GM21528 (cell line): ENCODE measurements at regions not wholly inside any gene's neighbourhood (a gene's known extent, or its start where the extent isn't known, plus 50 kb on each side); places are given as distances from the start of the nearest gene placed in this dataset.
"Not testable (repeated sequence)": the region's sequence is repeated elsewhere in the genome, so short reads cannot be mapped to it uniquely, and the experiment has no call there.

ENCODE experiments used
- ATAC-seq: cut with Tn5 transposase; IDR thresholded peaks from one replicate; pipeline ENCODE4 v1.9.1; 2021; ENCODE audit warnings: mild to moderate bottlenecking, moderate library complexity; ENCODE audit not compliant: unreplicated experiment, low FRiP score

GRCh38 chr20:11454966-11455799, 462.5 kb upstream of the BTBD3 start:
- ATAC-seq: no peak

- ATAC-seq: no peak
These were observed 460.2 kb upstream of the BTBD3 start for GRCh38 chr20:11457488-11457887.

GRCh38 chr20:11459090-11459890, 458.4 kb upstream of the BTBD3 start:
- ATAC-seq: no peak

GRCh38 chr20:11467436-11467835, 450.3 kb upstream of the BTBD3 start:
- no peak for ATAC-seq

- ATAC-seq: no peak
These were observed 448.8 kb upstream of the BTBD3 start for GRCh38 chr20:11468880-11469279.

GRCh38 chr20:11469795-11470435, 447.8 kb upstream of the BTBD3 start:
- no peak for ATAC-seq

- ATAC-seq: no peak
These were observed 443.7 kb upstream of the BTBD3 start for GRCh38 chr20:11473983-11474382.

GRCh38 chr20:11483697-11484096, 434.0 kb upstream of the BTBD3 start:
- no peak for ATAC-seq

- ATAC-seq: no peak
These were observed 433.2 kb upstream of the BTBD3 start for GRCh38 chr20:11484479-11484878.

GRCh38 chr20:11492386-11492785, 425.3 kb upstream of the BTBD3 start:
- no peak for ATAC-seq

GRCh38 chr20:11492846-11493245, 424.8 kb upstream of the BTBD3 start:
- ATAC-seq: no peak

- ATAC-seq: no peak
These were observed 421.3 kb upstream of the BTBD3 start for GRCh38 chr20:11496380-11496779.

- ATAC-seq: no peak
These were observed 420.1 kb upstream of the BTBD3 start for GRCh38 chr20:11497545-11497944.

GRCh38 chr20:11499101-11499634, 418.5 kb upstream of the BTBD3 start:
- no peak for ATAC-seq

- ATAC-seq: no peak
These were observed 415.6 kb upstream of the BTBD3 start for GRCh38 chr20:11502061-11502460.

- ATAC-seq: no peak
These were observed 415.0 kb upstream of the BTBD3 start for GRCh38 chr20:11502671-11503070.

- ATAC-seq: no peak
These were observed 407.9 kb upstream of the BTBD3 start for GRCh38 chr20:11509776-11510175.

- ATAC-seq: no peak
These were observed 405.9 kb upstream of the BTBD3 start for GRCh38 chr20:11511821-11512220.

- not testable (repeated sequence) for ATAC-seq
These were observed 404.4 kb upstream of the BTBD3 start for GRCh38 chr20:11513241-11513745.

GRCh38 chr20:11516448-11516847, 401.2 kb upstream of the BTBD3 start:
- ATAC-seq: no peak

GRCh38 chr20:11520596-11520995, 397.1 kb upstream of the BTBD3 start:
- ATAC-seq: no peak
